ENCODE measurements at regions not wholly inside any gene's neighbourhood (a gene's known extent, or its start where the extent isn't known, plus 50 kb on each side); places are given as distances from the start of the nearest gene placed in this dataset.
A peak's percentile ranks its signal among the peaks of the same experiment; 100 is the strongest.

- Histone ChIP-seq H3K9ac (ENCODE audit: low read depth, low read length) (no peak overlapping the region), H3K9me3 (ENCODE audit: control insufficient read depth, insufficient read depth, low read length) (peaks cover 8% of the 10 kb centered on the region), H3K27ac (ENCODE audit: insufficient read depth, low read length) (no peak overlapping the region), H2AK5ac (ENCODE audit: low read depth, low read length) (no peak overlapping the region), H3K4ac (ENCODE audit: low read depth, low read length) (no peak overlapping the region), H4K8ac (ENCODE audit: low read depth in 2 of 2, low read length in 2 of 2) (no peak overlapping the region), H3K4me3 (ENCODE audit: insufficient read depth, low read depth, low read length) (no peak overlapping the region), H2BK120ac (ENCODE audit: low read depth, low read length) (no peak overlapping the region), H4K91ac (ENCODE audit: insufficient read depth, low read depth, low read length) (no peak overlapping the region), H2BK5ac (ENCODE audit: low read depth, low read length, poor library complexity, severe bottlenecking) (no peak overlapping the region), H3K56ac (ENCODE audit: extremely low read depth, insufficient read depth, low read length) (no peak overlapping the region), H3K4me2 (ENCODE audit: low read depth, low read length) (no peak overlapping the region), H3K18ac (ENCODE audit: low read depth, low read length) (no peak overlapping the region), H2BK20ac (ENCODE audit: low read depth, low read length) (no peak overlapping the region), H2AFZ (replicated peaks; ENCODE audit: low read length, poor library complexity) (no peak overlapping the region), H3K27me3 (ENCODE audit: control insufficient read depth, insufficient read depth, low read length) (no peaks in the 10 kb centered on the region), H3K9me1 (ENCODE audit: insufficient read depth, low read length) (no peaks in the 10 kb centered on the region), H4K5ac (ENCODE audit: low read depth, low read length) (no peak overlapping the region), H3K79me1 (ENCODE audit: low read depth in 1 of 2, low read length in 2 of 2) (no peaks in the 10 kb centered on the region), H4K20me1 (ENCODE audit: insufficient read depth, low read length) (no peaks in the 10 kb centered on the region), H2BK15ac (ENCODE audit: low read depth, low read length) (no peak overlapping the region), H3K23ac (ENCODE audit: low read depth, low read length) (no peak overlapping the region), H2AK9ac (replicated peaks; ENCODE audit: low read depth, low read length, poor library complexity) (no peak overlapping the region), H3K36me3 (ENCODE audit: control insufficient read depth, insufficient read depth, low read length) (no peaks in the 10 kb centered on the region), H3K4me1 (ENCODE audit: control insufficient read depth, insufficient read depth, low read length) (no peaks in the 10 kb centered on the region), H3K14ac (replicated peaks; ENCODE audit: low read depth, low read length) (no peak overlapping the region)
- BruUV-seq (replicated peaks): no TSS peak
- no CpG with 5 or more reads among the region's 1 CpG for WGBS, 2 experiments (ENCODE audit: extremely low coverage in 2 of 2, insufficient read length in 1 of 2)
- ChIA-PET POLR2A (ENCODE audit: unreplicated experiment) (no interaction called here), CTCF (no interaction called here)
- in situ Hi-C loops (cut with MboI; ENCODE audit: low sequenced_read_pairs): no loop called here
- no peak for TF ChIP-seq NFE2L2 (IDR thresholded peaks at IDR 0.05; ENCODE audit: low read depth, low read length)
- TF ChIP-seq RFX5 (IDR thresholded peaks at IDR 0.05; ENCODE audit: low read depth, low read length): no peak
- peak; percentile 31; the same call in 1 of the 2 replicates for TF ChIP-seq MAFK (IDR thresholded peaks at IDR 0.05; ENCODE audit: low read depth, low read length)
- dilution Hi-C loops (cut with HindIII; ENCODE audit: low sequenced_read_pairs, unreplicated experiment): no loop called here
- DNase-seq (no peak), ATAC-seq (ENCODE audit: low read depth) (no peak)
- intact Hi-C loops (cut with micrococcal nuclease): no loop called here
Observed at GRCh38 chr7:52811537-52811936, 223.9 kb upstream of the POM121L12 start.
